GM21737 (cell line): ENCODE measurements at regions not wholly inside any gene's neighbourhood (a gene's known extent, or its start where the extent isn't known, plus 50 kb on each side); places are given as distances from the start of the nearest gene placed in this dataset.
"Not testable (repeated sequence)": the region's sequence is repeated elsewhere in the genome, so short reads cannot be mapped to it uniquely, and the experiment has no call there.

Source experiments
- ATAC-seq: cut with Tn5 transposase; IDR thresholded peaks from one replicate; pipeline ENCODE4 v1.9.1; 2021; ENCODE audit warnings: mild to moderate bottlenecking, moderate library complexity; ENCODE audit not compliant: unreplicated experiment

DNA sequence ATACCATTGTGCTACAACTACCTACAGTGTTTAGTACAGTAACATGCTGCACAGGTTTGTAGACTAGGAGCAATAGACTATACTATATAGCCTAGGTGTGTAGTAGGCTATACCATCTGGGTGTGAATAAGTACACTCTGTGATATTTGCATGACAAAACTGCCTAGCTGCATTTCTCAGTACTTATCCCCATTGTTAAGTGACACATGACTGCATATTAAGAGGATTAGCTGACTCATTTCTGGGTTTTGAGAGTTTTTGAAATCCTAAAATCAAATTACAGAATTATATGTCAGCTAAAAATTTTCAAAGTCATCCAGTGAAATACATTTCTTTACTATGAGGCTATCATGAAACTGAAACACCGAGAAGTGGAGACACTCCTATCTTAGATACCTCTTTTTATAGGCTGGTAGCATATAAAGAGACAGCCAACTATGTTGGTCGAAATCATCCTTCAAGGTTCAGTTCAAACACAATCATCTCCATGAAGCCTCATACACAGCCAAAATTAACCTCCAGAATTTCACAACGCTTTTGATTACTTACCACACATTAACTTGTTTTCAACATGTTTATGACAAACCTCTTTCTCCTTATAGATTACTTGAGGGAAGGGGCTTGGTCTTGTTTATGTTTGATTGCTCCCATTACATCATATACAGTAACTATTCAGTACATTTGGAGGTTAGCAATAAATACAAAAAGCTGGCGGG lies 89.8 kb upstream of the ANK3 start:
- no peak for ATAC-seq

DNA sequence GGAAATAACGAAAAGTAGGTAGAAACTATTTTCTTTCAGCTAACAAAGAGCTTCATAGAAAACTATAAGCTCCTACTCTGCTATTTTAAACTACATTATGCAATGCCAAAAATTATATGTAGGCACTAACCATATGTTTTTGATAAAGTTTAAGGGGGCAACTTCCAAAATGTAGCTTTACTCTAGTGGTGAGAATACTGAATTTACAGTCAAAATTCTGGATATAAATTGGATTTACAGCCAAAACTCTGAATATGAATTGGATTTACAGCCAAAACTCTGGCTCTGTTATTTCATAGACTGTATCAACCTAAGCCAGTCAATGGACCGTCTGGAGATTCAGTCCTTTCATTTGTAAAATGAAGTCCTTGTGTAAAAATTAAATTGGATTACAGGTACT lies 86.8 kb upstream of the ANK3 start:
- no peak for ATAC-seq

DNA sequence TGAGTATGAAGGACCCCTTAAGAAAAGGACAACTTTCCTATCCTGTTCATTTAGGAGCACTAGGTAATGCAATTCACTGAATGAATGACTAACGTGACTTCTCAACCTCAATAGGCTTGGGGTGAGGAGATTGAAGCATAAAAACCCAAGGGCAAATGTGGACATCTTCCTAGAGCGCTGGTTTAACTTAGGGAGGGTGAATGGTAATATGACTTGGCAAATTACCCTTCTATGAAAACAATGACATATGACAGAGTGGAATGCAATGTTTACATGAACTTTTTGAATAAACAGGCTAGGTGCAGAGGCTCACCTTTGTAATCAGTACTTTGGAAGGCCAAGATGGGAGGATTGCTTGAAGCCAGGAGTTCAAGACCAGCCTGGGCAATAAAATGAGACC lies 83.9 kb upstream of the ANK3 start:
- no peak for ATAC-seq

DNA sequence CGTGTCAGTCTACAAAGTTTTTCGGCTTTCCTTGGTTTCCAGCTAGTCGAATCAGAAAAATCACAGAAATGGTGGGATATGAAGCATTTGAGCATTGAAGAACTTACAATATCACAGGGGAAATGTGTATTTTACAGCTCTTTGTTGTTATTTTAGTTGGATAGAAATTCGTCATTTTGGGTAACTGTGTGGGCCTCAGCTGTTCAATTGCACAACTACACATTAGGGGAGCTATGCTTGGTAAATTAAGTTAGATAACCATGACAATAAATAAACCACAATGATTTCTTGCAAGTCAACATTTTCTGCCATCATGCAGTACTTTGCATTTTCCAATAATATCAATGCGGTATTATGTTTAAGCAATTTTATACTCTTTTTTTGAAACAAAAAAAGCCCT lies 80.4 kb upstream of the ANK3 start:
- ATAC-seq: no peak

DNA sequence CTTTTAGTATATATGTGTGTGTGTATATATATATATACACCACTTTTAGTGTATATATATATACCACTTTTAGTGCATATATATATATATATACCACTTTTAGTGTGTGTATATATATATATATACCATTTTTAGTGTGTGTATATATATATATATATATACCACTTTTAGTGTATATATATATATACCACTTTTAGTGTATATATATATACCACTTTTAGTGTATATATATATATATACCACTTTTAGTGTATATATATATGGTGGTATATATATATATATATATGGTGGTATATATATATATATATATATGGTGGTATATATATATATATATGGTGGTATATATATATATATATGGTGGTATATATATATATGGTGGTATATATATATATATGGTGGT lies 79.5 kb upstream of the ANK3 start:
- not testable (repeated sequence) for ATAC-seq

- ATAC-seq: no peak
These were observed 77.5 kb upstream of the ANK3 start for GRCh38 chr10:60467202-60467546.

DNA sequence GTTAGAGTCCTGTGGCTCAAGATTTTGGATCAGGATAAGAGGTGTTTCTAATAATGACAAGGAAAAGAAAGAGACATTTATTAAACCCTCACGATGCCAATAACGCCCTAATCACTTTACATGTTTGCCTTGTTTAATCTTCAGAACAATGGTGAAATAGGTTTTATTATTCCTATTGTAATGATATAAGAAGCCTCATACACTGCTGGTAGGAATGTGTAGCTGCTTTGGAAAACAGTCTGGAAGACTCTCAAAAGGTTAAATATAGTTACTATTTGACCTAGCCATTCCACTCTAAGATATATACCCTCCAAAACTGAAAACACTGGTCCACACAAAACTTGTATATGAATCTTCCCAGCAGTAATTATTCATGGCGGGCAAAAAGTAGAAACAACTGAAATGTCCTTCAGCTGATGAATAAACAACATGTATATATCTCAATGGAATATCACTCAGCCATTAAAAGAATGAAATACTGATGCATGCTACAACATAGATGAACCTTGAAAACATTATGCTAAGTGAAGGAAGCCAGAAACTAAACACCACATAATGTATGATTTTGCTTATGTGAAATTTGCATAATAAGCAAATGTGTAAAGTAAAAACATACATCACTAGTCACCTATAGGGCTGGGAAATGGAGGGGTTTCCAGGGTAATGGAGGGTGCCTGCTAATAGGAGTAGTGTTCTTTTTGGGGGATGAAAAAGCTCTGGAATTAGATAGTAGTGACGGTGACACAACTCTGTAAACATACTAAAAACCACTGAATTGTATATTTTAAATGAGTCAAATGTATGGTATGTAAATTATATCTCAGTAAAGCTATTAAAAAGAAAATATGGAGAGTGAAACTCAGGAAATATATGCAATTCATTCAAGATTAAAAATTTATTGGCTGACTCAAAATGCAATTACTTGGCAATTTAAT lies 76.9 kb upstream of the ANK3 start:
- ATAC-seq: no peak

DNA sequence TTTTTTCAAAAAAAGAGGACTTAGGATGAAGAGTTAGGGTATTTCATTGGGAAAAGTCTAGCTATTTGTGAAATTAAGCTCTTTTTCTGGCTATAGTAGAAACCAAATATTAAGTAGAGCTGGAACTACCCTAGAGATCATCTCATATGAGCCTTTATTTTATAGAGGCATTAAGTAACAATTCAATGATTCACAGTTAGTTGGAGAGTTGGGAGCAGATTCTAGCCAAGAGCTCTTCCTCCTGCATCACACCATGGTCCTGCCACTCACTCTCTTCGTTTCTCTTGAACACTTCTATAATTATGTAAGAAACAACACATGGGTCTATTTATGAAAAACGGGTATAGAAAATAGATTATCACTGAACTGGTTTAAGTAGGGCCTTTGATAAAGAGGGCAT lies 76.1 kb upstream of the ANK3 start:
- no peak for ATAC-seq

DNA sequence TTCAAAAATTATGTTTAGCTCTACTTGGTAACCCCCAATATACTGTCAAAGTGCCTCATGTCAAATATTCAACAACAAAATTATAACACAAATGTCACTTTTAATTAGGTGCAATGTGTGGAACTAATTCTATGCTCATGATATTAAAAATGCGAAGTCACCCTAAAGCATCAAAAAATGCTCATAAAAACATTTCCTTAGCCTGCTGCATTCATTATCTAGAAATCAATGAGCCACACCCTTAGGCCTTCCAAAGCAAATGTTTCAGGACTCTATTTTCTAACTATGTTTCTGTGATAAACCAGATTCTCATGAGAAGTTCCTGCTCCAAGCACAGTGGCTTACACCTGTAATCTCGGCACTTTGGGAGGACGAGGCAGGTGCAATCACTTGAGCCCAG lies 75.0 kb upstream of the ANK3 start:
- no peak for ATAC-seq

DNA sequence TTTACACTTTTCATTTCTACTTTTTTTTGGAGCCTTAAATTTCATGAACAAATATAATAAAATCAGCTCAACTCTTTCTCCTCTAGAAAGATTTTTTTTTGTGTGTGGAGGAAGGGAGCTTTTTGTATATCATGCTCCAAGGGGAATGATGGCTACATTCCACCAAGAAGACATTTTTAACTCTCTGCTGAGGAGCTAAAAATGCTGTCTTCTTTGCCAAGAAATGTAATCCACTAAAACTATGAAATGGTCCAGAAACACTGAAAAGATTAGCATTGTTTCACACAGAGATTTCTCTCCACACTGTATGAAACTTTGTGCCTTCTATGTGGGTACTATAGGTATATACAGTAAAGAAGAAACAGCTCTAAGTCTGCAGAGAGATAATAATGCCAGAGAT lies 74.1 kb upstream of the ANK3 start:
- no peak for ATAC-seq

DNA sequence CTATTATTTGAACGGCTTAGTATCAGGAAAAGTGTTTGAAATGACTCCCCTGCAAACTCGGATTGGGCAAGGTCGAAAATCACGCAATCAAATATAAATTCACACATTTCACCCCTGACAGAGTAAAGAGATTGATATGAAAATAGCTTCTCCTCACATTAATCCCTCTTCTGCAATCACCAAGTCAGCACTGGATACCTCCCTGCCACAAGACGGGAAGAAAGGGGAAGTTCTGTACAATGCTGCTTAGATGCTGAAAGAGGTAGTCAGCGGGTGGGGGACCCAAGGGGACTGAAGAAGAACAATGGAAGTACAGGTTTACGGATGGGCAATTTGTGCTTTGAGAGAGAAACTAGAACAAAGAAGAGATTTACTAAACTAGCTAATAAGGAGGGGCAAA lies 72.0 kb upstream of the ANK3 start:
- ATAC-seq: no peak

DNA sequence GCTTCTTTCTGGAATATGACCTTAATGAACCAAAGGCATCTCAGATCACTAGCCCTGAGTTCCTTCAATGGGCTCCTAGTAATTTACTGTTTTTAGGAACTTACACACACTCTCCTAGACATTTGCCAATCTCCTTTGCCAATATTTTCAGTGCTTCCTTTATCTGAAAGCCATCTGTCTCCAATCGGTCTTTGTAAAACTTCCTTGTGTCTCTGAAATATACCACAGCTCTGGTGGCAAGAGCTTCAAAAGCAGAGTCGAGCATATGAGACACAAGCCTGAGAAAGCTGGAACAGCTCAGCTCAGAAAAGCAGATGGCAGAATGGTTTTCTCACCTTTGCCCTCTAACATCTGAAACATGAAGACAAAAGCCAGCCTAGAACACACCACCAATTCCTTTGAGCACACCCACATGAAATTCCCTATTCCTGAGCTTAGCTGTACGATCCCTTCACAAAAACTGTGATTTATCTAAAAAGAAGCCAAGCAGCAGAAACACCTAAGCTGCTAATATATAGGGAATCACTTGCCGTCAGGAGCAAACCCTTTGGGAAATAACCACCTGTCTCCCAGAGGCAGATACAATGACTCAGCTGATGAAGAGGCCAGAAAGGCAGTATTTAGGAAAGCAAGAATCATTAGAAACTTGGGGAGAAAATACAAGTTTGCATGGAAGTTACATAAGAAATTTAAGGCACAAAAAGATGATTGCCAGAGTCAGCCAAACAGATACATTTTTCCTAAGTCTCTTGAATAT lies 70.2 kb upstream of the ANK3 start:
- ATAC-seq: no peak

DNA sequence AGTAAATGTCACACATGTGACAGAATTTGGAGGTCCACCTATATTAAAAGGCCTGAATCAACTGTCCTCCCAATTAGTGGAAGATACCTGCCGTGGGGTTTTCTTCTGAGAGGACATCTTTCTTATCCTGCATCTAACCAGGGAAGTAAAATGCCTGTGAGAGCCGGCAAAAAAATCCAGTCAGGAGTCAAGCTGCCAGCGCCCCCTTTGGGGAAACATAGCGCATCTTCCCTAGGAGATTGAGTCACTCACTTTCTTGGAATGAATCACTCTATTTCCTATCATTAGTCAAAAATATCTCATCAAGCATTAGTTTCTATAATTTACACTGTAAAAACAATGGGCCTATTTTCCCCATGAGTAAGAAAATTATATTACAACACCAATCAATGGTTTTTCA lies 66.4 kb upstream of the ANK3 start:
- ATAC-seq: no peak

DNA sequence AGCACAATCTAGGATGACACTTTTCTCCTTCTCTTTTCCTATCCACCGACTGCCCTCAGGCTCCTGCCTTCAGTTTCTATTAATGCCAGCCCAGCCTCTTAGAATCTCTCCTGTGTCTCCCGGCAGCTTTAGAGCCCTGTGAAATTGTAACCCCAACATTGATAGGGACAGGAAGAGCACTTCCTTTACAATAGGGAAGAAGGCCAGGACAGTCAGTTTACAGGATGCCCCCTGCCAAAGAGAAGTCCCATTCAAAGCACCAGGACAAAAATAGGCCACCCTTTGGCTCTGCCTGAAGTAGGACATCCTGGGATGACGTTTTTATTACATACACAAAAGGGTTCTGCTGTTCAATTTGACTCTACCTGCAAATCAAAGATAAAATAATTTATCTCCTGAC lies 64.7 kb upstream of the ANK3 start:
- no peak for ATAC-seq

GRCh38 chr10:60453036-60453435 lies 63.4 kb upstream of the ANK3 start:
- no peak for ATAC-seq

GRCh38 chr10:60450291-60450690 lies 60.6 kb upstream of the ANK3 start:
- ATAC-seq: no peak

- no peak for ATAC-seq
These were observed 58.6 kb upstream of the ANK3 start for GRCh38 chr10:60448246-60448645.

DNA sequence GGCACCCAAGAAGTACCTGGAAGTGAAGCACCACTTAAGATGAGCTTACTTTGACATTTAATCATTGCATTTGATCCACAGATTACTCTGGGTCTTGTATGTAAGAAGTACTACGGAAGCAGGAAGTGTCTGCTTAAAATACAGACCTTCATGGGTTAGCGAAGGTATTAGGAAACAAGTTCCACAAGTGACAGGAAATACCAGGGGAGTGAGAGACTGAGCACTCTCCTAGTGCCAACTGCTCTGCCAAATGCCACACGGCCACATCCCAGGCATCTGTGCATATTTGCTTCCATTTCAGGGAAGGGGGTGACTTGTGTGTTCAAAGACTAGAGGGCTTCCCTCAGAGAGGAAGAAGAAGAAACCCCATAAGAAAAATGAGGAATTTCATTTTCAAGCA lies 57.2 kb upstream of the ANK3 start:
- no peak for ATAC-seq

DNA sequence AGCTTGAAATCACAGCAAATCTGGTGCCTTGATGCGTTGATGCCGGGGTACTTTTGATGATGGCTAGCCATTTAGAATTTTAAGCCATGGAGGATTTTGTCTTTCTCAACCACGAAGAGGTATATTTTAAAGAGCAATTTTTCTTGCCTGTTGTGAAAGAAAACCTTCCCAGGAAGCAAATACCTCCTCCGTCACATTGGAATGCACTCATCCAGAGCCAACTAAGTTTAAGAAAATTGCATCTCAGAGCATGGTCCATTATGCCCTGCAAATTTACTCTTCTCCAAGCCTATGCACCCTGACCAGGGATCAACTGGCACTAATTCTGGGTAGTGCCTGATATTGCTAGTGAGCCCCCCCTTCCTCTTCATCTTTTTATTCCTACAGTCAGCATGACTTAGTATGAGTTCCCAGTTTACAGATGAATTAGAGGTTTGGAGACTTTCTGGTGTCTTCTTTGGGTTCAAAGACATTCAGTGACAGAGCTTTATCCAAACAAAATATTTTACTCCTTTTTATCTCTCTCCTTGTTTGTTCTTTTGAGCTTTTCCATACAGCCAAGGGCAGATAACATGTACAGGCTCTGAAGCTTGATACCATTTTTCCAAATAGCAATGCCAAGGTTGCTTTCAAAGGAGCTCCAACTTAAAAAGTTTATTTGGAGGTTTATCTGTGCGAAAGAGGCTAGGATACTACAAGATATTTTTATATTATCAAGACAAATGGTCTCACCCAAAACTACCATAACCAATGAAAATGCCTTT lies 56.6 kb upstream of the ANK3 start:
- ATAC-seq: no peak

- ATAC-seq: no peak
These were observed 54.9 kb upstream of the ANK3 start for GRCh38 chr10:60444494-60445064.

DNA sequence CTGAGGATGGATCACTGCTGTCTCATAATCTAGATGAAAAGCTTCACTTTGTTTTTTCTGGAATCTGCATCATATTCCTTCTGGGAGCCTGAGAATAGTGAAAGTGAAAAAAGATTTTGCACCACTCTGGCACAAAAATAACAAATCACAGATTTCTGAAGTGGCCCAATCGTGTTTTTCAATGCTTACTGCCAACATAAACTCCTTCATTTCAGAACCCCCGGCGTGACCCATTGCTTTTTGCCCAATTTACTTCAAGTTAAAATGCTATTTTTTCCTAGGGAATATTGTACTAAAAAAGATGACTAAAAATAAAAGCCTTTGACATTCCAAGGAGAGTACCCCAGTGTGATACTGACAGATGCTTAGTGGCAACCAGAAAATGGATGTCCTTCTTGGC lies 53.7 kb upstream of the ANK3 start:
- no peak for ATAC-seq
